ENCODE measurements at regions not wholly inside any gene's neighbourhood (a gene's known extent, or its start where the extent isn't known, plus 50 kb on each side); places are given as distances from the start of the nearest gene placed in this dataset.

DNA sequence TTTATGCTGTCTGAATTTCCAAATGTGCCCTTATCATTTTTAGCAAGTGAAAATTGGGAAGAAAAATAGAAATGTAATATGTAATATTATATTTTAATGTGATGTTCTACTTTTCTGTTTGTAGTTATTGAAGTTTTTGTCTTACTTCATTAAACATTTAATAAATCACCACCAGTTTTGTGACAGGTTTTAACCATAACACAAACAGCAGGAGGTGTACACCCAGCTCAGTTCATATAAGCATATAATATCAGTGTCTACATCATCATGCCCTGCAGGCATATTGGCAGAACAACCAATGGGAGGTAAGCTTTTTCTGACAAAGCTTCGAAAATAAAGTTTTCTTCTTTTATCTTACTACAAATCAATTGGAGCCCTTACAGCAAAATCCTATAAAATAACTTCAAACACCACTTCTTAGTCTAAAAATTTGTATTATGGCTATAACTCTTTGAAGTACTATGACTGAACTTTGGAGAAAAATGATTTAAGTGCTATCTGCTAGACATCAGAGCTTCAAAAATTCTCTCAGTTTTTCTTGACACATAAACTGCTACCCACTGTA is 236.7 kb downstream of the BARHL2 start:
- Histone ChIP-seq H3K9me3 (no peaks in the 10 kb centered on the region), H3K27ac (no peak overlapping the region), H3K27me3 (ENCODE audit: insufficient read depth in 3 of 3, low read length in 2 of 3) (no peaks in the 10 kb centered on the region), H3K4me3 (no peak overlapping the region), H3K36me3 (ENCODE audit: insufficient read depth in 1 of 2, low read depth in 1 of 2) (no peaks in the 10 kb centered on the region), H3K4me1 (no peaks in the 10 kb centered on the region)
- no peak for DNase-seq
- TF ChIP-seq, protein P1, sequence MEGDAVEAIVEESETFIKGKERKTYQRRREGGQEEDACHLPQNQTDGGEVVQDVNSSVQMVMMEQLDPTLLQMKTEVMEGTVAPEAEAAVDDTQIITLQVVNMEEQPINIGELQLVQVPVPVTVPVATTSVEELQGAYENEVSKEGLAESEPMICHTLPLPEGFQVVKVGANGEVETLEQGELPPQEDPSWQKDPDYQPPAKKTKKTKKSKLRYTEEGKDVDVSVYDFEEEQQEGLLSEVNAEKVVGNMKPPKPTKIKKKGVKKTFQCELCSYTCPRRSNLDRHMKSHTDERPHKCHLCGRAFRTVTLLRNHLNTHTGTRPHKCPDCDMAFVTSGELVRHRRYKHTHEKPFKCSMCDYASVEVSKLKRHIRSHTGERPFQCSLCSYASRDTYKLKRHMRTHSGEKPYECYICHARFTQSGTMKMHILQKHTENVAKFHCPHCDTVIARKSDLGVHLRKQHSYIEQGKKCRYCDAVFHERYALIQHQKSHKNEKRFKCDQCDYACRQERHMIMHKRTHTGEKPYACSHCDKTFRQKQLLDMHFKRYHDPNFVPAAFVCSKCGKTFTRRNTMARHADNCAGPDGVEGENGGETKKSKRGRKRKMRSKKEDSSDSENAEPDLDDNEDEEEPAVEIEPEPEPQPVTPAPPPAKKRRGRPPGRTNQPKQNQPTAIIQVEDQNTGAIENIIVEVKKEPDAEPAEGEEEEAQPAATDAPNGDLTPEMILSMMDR (IDR thresholded peaks at IDR 0.05) = no peak
- 69 to 72% (median 72%) methylated on average over 1 of the region's 1 CpG for WGBS, 3 donors
- intact Hi-C loops (cut with DNase I) = no loop called here
- ATAC-seq = no peak

- WGBS, 3 donors = 62 to 67% (median 64%) methylated on average over 3 of the region's 3 CpGs
- Histone ChIP-seq H3K27me3 (ENCODE audit: insufficient read depth in 3 of 3, low read length in 2 of 3) (no peaks in the 10 kb centered on the region), H3K4me3 (no peak overlapping the region), H3K9me3 (no peaks in the 10 kb centered on the region), H3K4me1 (no peaks in the 10 kb centered on the region), H3K36me3 (ENCODE audit: insufficient read depth in 1 of 2, low read depth in 1 of 2) (no peaks in the 10 kb centered on the region), H3K27ac (no peak overlapping the region)
- DNase-seq (no peak), ATAC-seq (no peak)
- intact Hi-C loops (cut with DNase I) = no loop called here
- TF ChIP-seq, protein P1 (IDR thresholded peaks at IDR 0.05) = no peak
Measured at GRCh38 chr1:90476994-90477393, 240.1 kb downstream of the BARHL2 start.

DNA sequence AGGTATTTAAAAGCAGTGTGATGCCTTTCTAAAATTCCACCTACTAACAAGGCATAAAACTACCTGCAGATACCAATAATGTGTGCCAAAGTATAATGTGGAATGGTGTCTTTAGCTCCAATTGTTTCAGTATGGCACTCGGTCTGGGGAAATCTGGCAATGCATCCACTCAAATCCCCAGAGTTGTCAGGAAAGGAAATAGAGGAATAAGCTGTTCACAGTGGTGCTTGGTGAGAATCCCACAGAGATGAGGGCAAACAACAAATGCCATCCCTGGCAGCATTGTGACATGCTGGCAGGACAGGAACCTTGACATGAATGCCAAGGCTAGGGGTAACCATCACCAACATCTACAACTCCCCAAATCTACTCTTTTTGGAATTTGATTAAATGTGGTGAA is 240.7 kb downstream of the BARHL2 start:
- no peaks in the 10 kb centered on the region for H3K9me3 ChIP-seq
- no peak overlapping the region for H3K4me3 ChIP-seq
- no peaks in the 10 kb centered on the region for H3K4me1 ChIP-seq
- H3K36me3 ChIP-seq (ENCODE audit: insufficient read depth in 1 of 2, low read depth in 1 of 2) = no peaks in the 10 kb centered on the region
- H3K27me3 ChIP-seq (ENCODE audit: insufficient read depth in 3 of 3, low read length in 2 of 3) = no peaks in the 10 kb centered on the region
- WGBS, 3 donors = 16 to 29% (median 29%) methylated on average over 1 of the region's 1 CpG
- H3K27ac ChIP-seq = no peak overlapping the region
- intact Hi-C loops (cut with DNase I) = no loop called here
- DNase-seq (no peak), ATAC-seq (no peak)
- TF ChIP-seq, protein P1 (IDR thresholded peaks at IDR 0.05) = no peak

DNA sequence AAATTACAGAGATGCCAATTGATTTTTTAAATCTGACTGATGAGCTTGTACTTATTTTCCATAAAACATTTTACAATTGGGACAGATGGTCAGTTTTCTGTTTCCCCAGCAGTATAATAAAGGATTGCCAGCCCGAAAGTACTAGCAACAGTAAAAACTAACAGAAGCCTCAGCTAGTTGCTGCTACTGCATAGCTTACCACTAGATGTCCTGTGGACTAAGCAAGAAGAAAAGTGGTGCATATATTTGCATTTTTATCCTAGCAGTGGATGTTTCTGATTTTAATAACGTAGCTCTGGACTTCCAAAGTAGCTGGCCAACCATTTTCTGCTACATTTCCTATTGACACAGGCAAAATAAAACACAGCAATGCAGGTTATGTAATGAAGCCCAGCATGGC is 241.5 kb downstream of the BARHL2 start:
- Histone ChIP-seq H3K27ac (no peak overlapping the region), H3K4me1 (no peaks in the 10 kb centered on the region), H3K36me3 (ENCODE audit: insufficient read depth in 1 of 2, low read depth in 1 of 2) (no peaks in the 10 kb centered on the region), H3K27me3 (ENCODE audit: insufficient read depth in 3 of 3, low read length in 2 of 3) (no peaks in the 10 kb centered on the region), H3K4me3 (no peak overlapping the region), H3K9me3 (no peaks in the 10 kb centered on the region)
- 23 to 35% (median 27%) methylated on average over 2 of the region's 2 CpGs for WGBS, 3 donors
- no peak for ATAC-seq
- no peak for DNase-seq
- intact Hi-C loops (cut with DNase I) = no loop called here
- TF ChIP-seq, protein P1 (IDR thresholded peaks at IDR 0.05) = no peak

DNA sequence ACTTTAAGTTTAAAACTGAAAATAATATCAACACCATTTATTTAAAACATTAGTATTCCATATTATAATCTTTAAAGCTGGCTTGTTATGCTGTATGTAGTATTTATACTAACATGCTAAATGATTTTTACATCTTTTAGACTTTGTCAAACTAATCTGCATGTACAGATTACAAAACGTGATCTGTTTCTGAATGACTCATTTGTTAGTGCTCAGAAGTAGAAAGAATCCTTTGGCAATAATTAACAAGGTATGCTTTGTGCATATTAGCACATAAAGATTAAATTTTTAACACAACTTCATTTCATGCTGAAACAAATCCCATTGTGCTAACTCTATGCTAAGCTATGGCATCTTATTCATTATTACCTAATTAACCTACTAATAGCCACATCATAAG is 242.4 kb downstream of the BARHL2 start:
- Histone ChIP-seq H3K9me3 (no peaks in the 10 kb centered on the region), H3K36me3 (ENCODE audit: insufficient read depth in 1 of 2, low read depth in 1 of 2) (no peaks in the 10 kb centered on the region), H3K4me1 (no peaks in the 10 kb centered on the region), H3K27me3 (ENCODE audit: insufficient read depth in 3 of 3, low read length in 2 of 3) (no peaks in the 10 kb centered on the region), H3K27ac (no peak overlapping the region), H3K4me3 (no peak overlapping the region)
- whole genome bisulfite sequencing, 3 donors = 34 to 59% (median 39%) methylated on average over 1 of the region's 1 CpG
- TF ChIP-seq, protein P1 (IDR thresholded peaks at IDR 0.05) = no peak
- ATAC-seq = no peak
- no peak for DNase-seq
- intact Hi-C loops (cut with DNase I) = no loop called here
